MCF 10A (cell line): ENCODE measurements at regions not wholly inside any gene's neighbourhood (a gene's known extent, or its start where the extent isn't known, plus 50 kb on each side); places are given as distances from the start of the nearest gene placed in this dataset.
"Not testable (repeated sequence)": the region's sequence is repeated elsewhere in the genome, so short reads cannot be mapped to it uniquely, and the experiment has no call there.

ENCODE experiments used
- BruUV-seq: library from RNA; stranded (reverse); fragments of 400-500 nt; replicated peaks from 2 replicates; lab custom pipeline; 2021; lab: Mats Ljungman, UMichigan
- CTCF ChIA-PET: fragments of 300-600 bp; sonication (Branson Sonifier 250); formaldehyde crosslinking; extraction: SDS; loops from one replicate; lab custom pipeline; 2021; ENCODE audit warnings: antibody characterized with exemption, inconsistent platforms; lab: Yijun Ruan, JAX
- POLR2A ChIA-PET: fragments of 300-600, 350-650 bp; sonication (Branson Sonifier 250); formaldehyde crosslinking; extraction: SDS; loops from one replicate; lab custom pipeline; 2020; ENCODE audit warnings: antibody characterized with exemption, inconsistent platforms; lab: Yijun Ruan, JAX
- DNase-seq: peaks from one replicate; pipeline ENCODE4 v3.0.0-alpha.2; 2018; ENCODE audit not compliant: unreplicated experiment
- H3K27ac Mint-ChIP-seq: one replicate; pipeline ENCODE4 v1.8.0; 2022; ENCODE audit warnings: mild to moderate bottlenecking, low read depth, mixed read lengths; ENCODE audit not compliant: unreplicated experiment
- H3K27me3 Mint-ChIP-seq: one replicate; pipeline ENCODE4 v1.8.0; 2022; ENCODE audit warnings: mixed read lengths; ENCODE audit not compliant: insufficient read depth, unreplicated experiment
- H3K36me3 Mint-ChIP-seq: one replicate; pipeline ENCODE4 v1.8.0; 2022; ENCODE audit warnings: mild to moderate bottlenecking, moderate library complexity, mixed read lengths; ENCODE audit not compliant: insufficient read depth, unreplicated experiment
- H3K4me1 Mint-ChIP-seq: one replicate; pipeline ENCODE4 v1.8.0; 2022; ENCODE audit warnings: mixed read lengths; ENCODE audit not compliant: insufficient read depth, unreplicated experiment
- H3K4me3 Mint-ChIP-seq: one replicate; pipeline ENCODE4 v1.8.0; 2022; ENCODE audit warnings: mild to moderate bottlenecking, moderate library complexity, mixed read lengths; ENCODE audit not compliant: unreplicated experiment
- H3K9me3 Mint-ChIP-seq: one replicate; pipeline ENCODE4 v1.8.0; 2022; ENCODE audit warnings: mixed read lengths; ENCODE audit not compliant: unreplicated experiment
- CTCF ChIP-seq: fragments of 200-600 bp; IDR thresholded peaks from one replicate; pipeline ENCODE4 v1.8.0; 2022; ENCODE audit warnings: antibody characterized with exemption, mild to moderate bottlenecking; ENCODE audit not compliant: unreplicated experiment
- intact Hi-C: fragments of 100-400 bp; cut with micrococcal nuclease; formaldehyde crosslinking; loops from 2 replicates; pipeline ENCODE4 v1.14.1; 2022

- Mint-ChIP-seq H3K4me1 (peaks cover 8% of the 10 kb centered on the region), H3K27me3 (no peaks in the 10 kb centered on the region), H3K36me3 (no peaks in the 10 kb centered on the region), H3K27ac (no peak overlapping the region), H3K9me3 (no peaks in the 10 kb centered on the region), H3K4me3 (no peak overlapping the region)
- ChIA-PET CTCF (interaction anchor here (1.6 kb wide), 1 partner anchor 10 kb away, joined by 5 read pairs; no protein-coding TSS in a partner anchor), POLR2A (no interaction called here)
- no peak for DNase-seq
- TF ChIP-seq CTCF = no peak
- intact Hi-C loops = no loop called here
- no TSS peak for BruUV-seq
Measured at GRCh38 chr10:6711408-6711841, 131.3 kb upstream of the PRKCQ start.

GRCh38 chr10:6707352-6707751, 127.3 kb upstream of the PRKCQ start:
- Mint-ChIP-seq H3K27me3 (no peaks in the 10 kb centered on the region), H3K36me3 (no peaks in the 10 kb centered on the region), H3K4me1 (peaks cover 6% of the 10 kb centered on the region), H3K4me3 (no peak overlapping the region), H3K27ac (no peak overlapping the region), H3K9me3 (no peaks in the 10 kb centered on the region)
- TF ChIP-seq CTCF = no peak
- intact Hi-C loops = no loop called here
- no peak for DNase-seq
- no TSS peak for BruUV-seq
- ChIA-PET POLR2A (no interaction called here), CTCF (no interaction called here)

GRCh38 chr10:6706725-6707124, 126.6 kb upstream of the PRKCQ start:
- H3K36me3 Mint-ChIP-seq = no peaks in the 10 kb centered on the region
- CTCF ChIA-PET = no interaction called here
- DNase-seq = no peak
- intact Hi-C loops = no loop called here
- POLR2A ChIA-PET = no interaction called here
- peaks cover 6% of the 10 kb centered on the region for H3K4me1 Mint-ChIP-seq
- H3K27me3 Mint-ChIP-seq = no peaks in the 10 kb centered on the region
- no peak overlapping the region for H3K27ac Mint-ChIP-seq
- H3K9me3 Mint-ChIP-seq = no peaks in the 10 kb centered on the region
- BruUV-seq = no TSS peak
- no peak for TF ChIP-seq CTCF
- no peak overlapping the region for H3K4me3 Mint-ChIP-seq

GRCh38 chr10:6704896-6705295, 124.8 kb upstream of the PRKCQ start:
- H3K36me3 Mint-ChIP-seq = no peaks in the 10 kb centered on the region
- intact Hi-C loops = no loop called here
- no TSS peak for BruUV-seq
- no peaks in the 10 kb centered on the region for H3K4me1 Mint-ChIP-seq
- no peak overlapping the region for H3K27ac Mint-ChIP-seq
- ChIA-PET CTCF (interaction anchor here (0.6 kb wide), 2 partner anchors 117 to 735 kb away, joined by 3 to 4 read pairs; no protein-coding TSS in a partner anchor), POLR2A (interaction anchor here (0.5 to 1.1 kb wide), 3 partner anchors 22 to 506 kb away, joined by 3 to 4 read pairs (median 3); no protein-coding TSS in a partner anchor)
- no peak for TF ChIP-seq CTCF
- no peak for DNase-seq
- H3K27me3 Mint-ChIP-seq = no peaks in the 10 kb centered on the region
- no peaks in the 10 kb centered on the region for H3K9me3 Mint-ChIP-seq
- H3K4me3 Mint-ChIP-seq = no peak overlapping the region

- H3K4me3 Mint-ChIP-seq, intact Hi-C loops, H3K27me3 Mint-ChIP-seq, BruUV-seq, DNase-seq, H3K9me3 Mint-ChIP-seq, H3K4me1 Mint-ChIP-seq, H3K27ac Mint-ChIP-seq, H3K36me3 Mint-ChIP-seq: not testable (repeated sequence)
- ChIA-PET CTCF (interaction anchor here (0.6 to 1.5 kb wide), 4 partner anchors 18 to 35 kb away, joined by 3 to 4 read pairs (median 4); no protein-coding TSS in a partner anchor), POLR2A (interaction anchor here (0.6 to 1.6 kb wide), 3 partner anchors 11 to 859 kb away, joined by 3 to 5 read pairs (median 4); no protein-coding TSS in a partner anchor)
Measured at GRCh38 chr10:6702833-6703232, 122.8 kb upstream of the PRKCQ start.
